ENCODE measurements at regions not wholly inside any gene's neighbourhood (a gene's known extent, or its start where the extent isn't known, plus 50 kb on each side); places are given as distances from the start of the nearest gene placed in this dataset.

DNA sequence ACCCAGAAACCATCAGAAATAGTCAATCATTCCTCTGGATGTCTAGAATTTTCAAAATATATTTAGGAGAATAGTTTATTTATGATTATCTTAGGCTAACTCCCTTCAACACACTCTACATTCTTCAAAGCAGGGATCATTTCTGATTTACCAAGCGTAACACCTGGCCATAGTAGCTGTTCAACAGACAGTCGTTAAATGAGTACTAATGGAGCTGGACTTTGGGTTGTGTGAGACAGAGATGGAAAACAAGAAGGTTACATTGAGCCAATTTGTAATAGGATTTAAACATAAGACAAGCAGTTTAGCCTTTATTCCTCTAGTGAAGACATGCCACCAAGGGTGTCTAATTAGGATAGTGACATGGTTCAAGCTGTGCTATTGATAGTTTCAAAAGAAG lies 129.2 kb upstream of the ANO3 start:
- no peaks in the 10 kb centered on the region for H3K27me3 ChIP-seq (replicated peaks)
- in situ Hi-C loops (cut with HindIII; ENCODE audit: low pct_ligation_motif_present, low sequenced_read_pairs) = no loop called here
- no peak overlapping the region for H3K27ac ChIP-seq
- DNase-seq = no peak
- no peaks in the 10 kb centered on the region for H3K36me3 ChIP-seq (replicated peaks)
- TF ChIP-seq, protein P1, sequence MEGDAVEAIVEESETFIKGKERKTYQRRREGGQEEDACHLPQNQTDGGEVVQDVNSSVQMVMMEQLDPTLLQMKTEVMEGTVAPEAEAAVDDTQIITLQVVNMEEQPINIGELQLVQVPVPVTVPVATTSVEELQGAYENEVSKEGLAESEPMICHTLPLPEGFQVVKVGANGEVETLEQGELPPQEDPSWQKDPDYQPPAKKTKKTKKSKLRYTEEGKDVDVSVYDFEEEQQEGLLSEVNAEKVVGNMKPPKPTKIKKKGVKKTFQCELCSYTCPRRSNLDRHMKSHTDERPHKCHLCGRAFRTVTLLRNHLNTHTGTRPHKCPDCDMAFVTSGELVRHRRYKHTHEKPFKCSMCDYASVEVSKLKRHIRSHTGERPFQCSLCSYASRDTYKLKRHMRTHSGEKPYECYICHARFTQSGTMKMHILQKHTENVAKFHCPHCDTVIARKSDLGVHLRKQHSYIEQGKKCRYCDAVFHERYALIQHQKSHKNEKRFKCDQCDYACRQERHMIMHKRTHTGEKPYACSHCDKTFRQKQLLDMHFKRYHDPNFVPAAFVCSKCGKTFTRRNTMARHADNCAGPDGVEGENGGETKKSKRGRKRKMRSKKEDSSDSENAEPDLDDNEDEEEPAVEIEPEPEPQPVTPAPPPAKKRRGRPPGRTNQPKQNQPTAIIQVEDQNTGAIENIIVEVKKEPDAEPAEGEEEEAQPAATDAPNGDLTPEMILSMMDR (IDR thresholded peaks at IDR 0.05; ENCODE audit: low read depth, low read length, missing control alignments) = no peak
- no peak overlapping the region for H3K4me3 ChIP-seq (ENCODE audit: low read depth, low read length)

DNA sequence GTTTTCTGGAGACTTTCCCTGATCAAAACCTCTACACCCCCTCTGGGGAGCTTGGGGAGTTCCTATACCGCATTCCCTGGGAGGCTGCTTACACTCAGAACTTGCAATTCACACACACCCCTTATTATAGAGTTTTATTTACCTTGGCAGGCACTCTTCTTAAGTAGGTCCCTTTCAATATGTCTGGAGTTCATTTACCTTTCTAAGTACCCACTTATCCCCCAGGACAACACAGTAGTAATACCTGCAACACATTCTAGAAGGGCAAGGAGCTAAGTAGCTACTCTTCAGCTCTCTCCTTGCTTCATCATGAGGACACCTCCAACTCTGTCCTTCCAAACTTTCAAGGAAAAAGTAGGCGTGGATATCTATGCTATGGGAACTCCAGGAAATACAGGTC lies 127.8 kb upstream of the ANO3 start:
- Histone ChIP-seq H3K27ac (no peak overlapping the region), H3K36me3 (replicated peaks) (no peaks in the 10 kb centered on the region), H3K4me3 (ENCODE audit: low read depth, low read length) (no peak overlapping the region), H3K27me3 (replicated peaks) (no peaks in the 10 kb centered on the region)
- in situ Hi-C loops (cut with HindIII; ENCODE audit: low pct_ligation_motif_present, low sequenced_read_pairs) = no loop called here
- TF ChIP-seq, protein P1 (IDR thresholded peaks at IDR 0.05; ENCODE audit: low read depth, low read length, missing control alignments) = no peak
- no peak for DNase-seq

DNA sequence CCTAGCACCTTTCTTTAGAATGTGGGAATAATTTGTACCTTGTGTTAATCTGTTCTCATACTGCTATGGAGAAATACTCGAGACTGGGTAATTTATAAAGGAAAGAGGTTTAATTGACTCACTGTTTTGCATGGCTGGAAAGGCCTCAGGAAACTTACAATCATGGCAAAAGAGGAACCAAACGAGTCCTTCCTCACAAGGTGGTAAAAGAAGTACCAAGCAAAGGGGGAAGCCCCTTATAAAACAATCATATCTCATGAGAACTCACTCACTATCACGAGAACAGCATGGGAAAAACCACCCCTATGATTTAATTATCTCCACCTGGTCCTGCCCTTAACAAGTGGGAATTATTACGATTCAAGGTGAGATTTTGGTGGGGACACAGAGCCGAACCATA lies 127.1 kb upstream of the ANO3 start:
- Histone ChIP-seq H3K27me3 (replicated peaks) (no peaks in the 10 kb centered on the region), H3K27ac (no peak overlapping the region), H3K36me3 (replicated peaks) (no peaks in the 10 kb centered on the region), H3K4me3 (ENCODE audit: low read depth, low read length) (no peak overlapping the region)
- in situ Hi-C loops (cut with HindIII; ENCODE audit: low pct_ligation_motif_present, low sequenced_read_pairs) = no loop called here
- DNase-seq = no peak
- TF ChIP-seq, protein P1 (IDR thresholded peaks at IDR 0.05; ENCODE audit: low read depth, low read length, missing control alignments) = no peak

DNA sequence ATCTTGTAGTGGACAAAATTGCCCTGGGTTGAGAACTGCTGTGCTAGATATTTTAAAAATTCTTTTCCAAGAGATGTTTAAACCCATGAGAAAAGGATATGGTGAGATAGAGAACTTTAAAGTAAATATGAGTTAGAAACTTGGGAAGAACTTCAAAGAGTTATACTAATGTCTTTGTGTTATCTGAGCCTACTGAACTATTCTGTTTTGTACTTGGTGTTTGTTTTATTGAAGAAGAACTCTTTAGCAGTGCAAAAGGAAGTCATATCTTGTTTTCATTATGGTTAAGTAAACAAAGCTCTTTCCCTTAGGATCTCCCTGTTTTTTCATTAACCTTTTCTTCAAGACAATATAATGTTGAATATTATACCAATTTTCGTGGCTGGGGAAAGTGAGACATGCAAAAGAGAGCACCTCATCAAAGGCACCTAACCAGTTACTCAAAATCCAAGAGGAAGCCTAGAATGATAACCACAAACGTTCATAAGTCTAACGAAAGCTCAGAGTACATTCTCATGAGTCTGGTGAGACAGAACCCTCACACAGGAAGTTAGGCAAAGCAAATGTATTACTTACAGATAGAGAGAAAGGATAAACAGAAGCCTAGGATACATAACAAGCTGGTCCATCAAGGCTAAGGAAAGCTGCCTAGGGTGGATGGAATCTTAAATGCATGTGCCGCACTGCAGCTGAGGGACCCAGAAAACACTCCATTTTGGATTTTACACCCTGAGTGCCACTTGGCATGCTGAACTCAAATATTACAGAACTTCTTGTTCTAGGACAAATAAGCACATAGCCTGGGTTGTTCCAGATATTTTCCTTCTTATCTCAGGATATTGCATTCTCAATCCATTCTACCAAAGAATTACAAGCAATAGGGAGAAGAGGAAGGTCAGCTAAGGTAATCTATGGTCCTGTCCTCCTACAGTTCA lies 112.5 kb upstream of the ANO3 start:
- DNase-seq = peak; percentile 68
- H3K27me3 ChIP-seq (replicated peaks) = no peaks in the 10 kb centered on the region
- H3K4me3 ChIP-seq (ENCODE audit: low read depth, low read length) = no peak overlapping the region
- TF ChIP-seq, protein P1 (IDR thresholded peaks at IDR 0.05; ENCODE audit: low read depth, low read length, missing control alignments) = no peak
- H3K27ac ChIP-seq = peak overlapping the region; percentile 61
- H3K36me3 ChIP-seq (replicated peaks) = no peaks in the 10 kb centered on the region
- in situ Hi-C loops (cut with HindIII; ENCODE audit: low pct_ligation_motif_present, low sequenced_read_pairs) = no loop called here

DNA sequence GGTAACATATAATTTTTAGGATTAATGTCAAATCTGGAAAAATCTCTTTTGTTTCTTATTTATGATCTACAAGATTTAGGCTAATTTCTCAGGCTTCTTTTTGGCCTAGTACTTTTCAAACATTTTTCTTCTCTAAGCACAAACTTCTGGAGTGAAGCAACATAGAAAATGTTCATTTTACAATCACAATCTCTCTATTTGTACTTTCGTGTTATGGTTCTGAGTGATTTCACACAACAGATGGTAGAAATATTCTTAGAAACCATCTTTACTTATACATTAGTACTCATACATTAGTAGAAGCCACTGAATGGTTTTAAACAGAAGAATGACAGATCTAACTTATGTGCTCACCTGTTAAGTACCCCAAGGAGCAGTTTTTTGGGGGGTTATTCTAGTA lies 106.3 kb upstream of the ANO3 start:
- TF ChIP-seq, protein P1 (IDR thresholded peaks at IDR 0.05; ENCODE audit: low read depth, low read length, missing control alignments) = no peak
- no peaks in the 10 kb centered on the region for H3K27me3 ChIP-seq (replicated peaks)
- H3K4me3 ChIP-seq (ENCODE audit: low read depth, low read length) = no peak overlapping the region
- DNase-seq = no peak
- no peaks in the 10 kb centered on the region for H3K36me3 ChIP-seq (replicated peaks)
- no peak overlapping the region for H3K27ac ChIP-seq
- in situ Hi-C loops (cut with HindIII; ENCODE audit: low pct_ligation_motif_present, low sequenced_read_pairs) = no loop called here

All from brain microvascular endothelial cell (primary cell).